IMR-90 (cell line): ENCODE measurements at regions not wholly inside any gene's neighbourhood (a gene's known extent, or its start where the extent isn't known, plus 50 kb on each side); places are given as distances from the start of the nearest gene placed in this dataset.

Experiments
- ATAC-seq: fragments of 200-7000 bp; cut with Tn5 transposase; 2 replicates; pipeline ENCODE4 v1.9.1; 2020; ENCODE audit warnings: low read depth, mild to moderate bottlenecking, moderate library complexity
- BruUV-seq: library from RNA; stranded (reverse); fragments of 400-500 nt; replicated peaks from 2 replicates; lab custom pipeline; 2021; lab: Mats Ljungman, UMichigan
- CTCF ChIA-PET: fragments of 300-600 bp; formaldehyde crosslinking; extraction: SDS; loops from one replicate; lab custom pipeline; 2021; ENCODE audit warnings: antibody characterized with exemption; lab: Yijun Ruan, JAX
- POLR2A ChIA-PET: fragments of 300-600 bp; sonication (Branson Sonifier 250); formaldehyde crosslinking; loops from one replicate; lab custom pipeline; 2022; ENCODE audit warnings: antibody characterized with exemption; ENCODE audit not compliant: unreplicated experiment; lab: Charles Lee
- DNase-seq: peaks from one replicate; pipeline ENCODE4 v3.0.0; 2013
- H2AFZ ChIP-seq: replicated peaks from 2 replicates; pipeline ENCODE3; 2013; ENCODE audit warnings: low read length, mild to moderate bottlenecking; ENCODE audit not compliant: poor library complexity
- H2AK5ac ChIP-seq: 2 replicates; pipeline ENCODE4 v1.6.1; 2013; ENCODE audit warnings: low read depth, low read length, inconsistent platforms
- H2AK9ac ChIP-seq: replicated peaks from 2 replicates; pipeline ENCODE3; 2013; ENCODE audit warnings: mild to moderate bottlenecking, low read depth, low read length, moderate library complexity; ENCODE audit not compliant: poor library complexity
- H2BK120ac ChIP-seq: 2 replicates; pipeline ENCODE4 v1.6.1; 2013; ENCODE audit warnings: low read depth, low read length, inconsistent platforms
- H2BK15ac ChIP-seq: 3 replicates; pipeline ENCODE4 v1.6.1; 2013; ENCODE audit warnings: low read depth, low read length, inconsistent platforms
- H2BK20ac ChIP-seq: 2 replicates; pipeline ENCODE4 v1.6.1; 2013; ENCODE audit warnings: low read depth, mild to moderate bottlenecking, inconsistent platforms, low read length, moderate library complexity
- H2BK5ac ChIP-seq: 2 replicates; pipeline ENCODE4 v1.6.1; 2013; ENCODE audit warnings: mild to moderate bottlenecking, low read depth, low read length, inconsistent platforms; ENCODE audit not compliant: poor library complexity, severe bottlenecking
- H3K14ac ChIP-seq: replicated peaks from 2 replicates; pipeline ENCODE4 v1.6.1; 2013; ENCODE audit warnings: low read depth, low read length, inconsistent platforms
- H3K18ac ChIP-seq: 2 replicates; pipeline ENCODE4 v1.6.1; 2013; ENCODE audit warnings: low read depth, low read length, control low read depth
- H3K23ac ChIP-seq: 2 replicates; pipeline ENCODE4 v1.6.1; 2013; ENCODE audit warnings: low read depth, low read length, inconsistent platforms
- H3K27ac ChIP-seq: 2 replicates; pipeline ENCODE4 v1.5.1; 2013; ENCODE audit warnings: mild to moderate bottlenecking, control low read depth, low read length; ENCODE audit not compliant: insufficient read depth
- H3K27me3 ChIP-seq: 2 replicates; pipeline ENCODE4 v1.6.1; 2013; ENCODE audit warnings: low read length; ENCODE audit not compliant: control insufficient read depth, insufficient read depth
- H3K36me3 ChIP-seq: 2 replicates; pipeline ENCODE4 v1.6.1; 2013; ENCODE audit warnings: low read length, mixed read lengths; ENCODE audit not compliant: control insufficient read depth, insufficient read depth
- H3K4ac ChIP-seq: 2 replicates; pipeline ENCODE4 v1.6.1; 2013; ENCODE audit warnings: low read depth, low read length, inconsistent platforms
- H3K4me1 ChIP-seq: 2 replicates; pipeline ENCODE4 v1.6.1; 2013; ENCODE audit warnings: low read length, mixed read lengths; ENCODE audit not compliant: control insufficient read depth, insufficient read depth
- H3K4me2 ChIP-seq: 2 replicates; pipeline ENCODE4 v1.6.1; 2013; ENCODE audit warnings: low read depth, mild to moderate bottlenecking, control low read depth, low read length, moderate library complexity
- H3K4me3 ChIP-seq: 2 replicates; pipeline ENCODE4 v1.5.1; 2013; ENCODE audit warnings: low read depth, mild to moderate bottlenecking, control low read depth, low read length, moderate library complexity; ENCODE audit not compliant: insufficient read depth
- H3K56ac ChIP-seq: 2 replicates; pipeline ENCODE4 v1.6.1; 2013; ENCODE audit warnings: low read length, inconsistent platforms; ENCODE audit not compliant: insufficient read depth; ENCODE audit errors: extremely low read depth
- H3K79me1 ChIP-seq, 2 experiments: 2 replicates each; pipeline ENCODE4 v1.6.1; 2013; ENCODE audit warnings: low read length in 2 of 2, inconsistent platforms in 1 of 2, low read depth in 1 of 2
- H3K9ac ChIP-seq: 2 replicates; pipeline ENCODE4 v1.6.1; 2013; ENCODE audit warnings: low read depth, low read length, control low read depth
- H3K9me1 ChIP-seq: 2 replicates; pipeline ENCODE4 v1.6.1; 2013; ENCODE audit warnings: low read length, inconsistent platforms; ENCODE audit not compliant: insufficient read depth
- H3K9me3 ChIP-seq: 2 replicates; pipeline ENCODE4 v1.6.1; 2013; ENCODE audit warnings: low read length; ENCODE audit not compliant: control insufficient read depth, insufficient read depth
- H4K20me1 ChIP-seq: 2 replicates; pipeline ENCODE4 v1.6.1; 2013; ENCODE audit warnings: low read length, inconsistent platforms; ENCODE audit not compliant: insufficient read depth
- H4K5ac ChIP-seq: 2 replicates; pipeline ENCODE4 v1.6.1; 2013; ENCODE audit warnings: mild to moderate bottlenecking, low read depth, low read length, control low read depth
- H4K8ac ChIP-seq, 2 experiments: 2 replicates each; pipeline ENCODE4 v1.6.1; 2013; ENCODE audit warnings: low read depth in 2 of 2, low read length in 2 of 2, control low read depth in 1 of 2, inconsistent platforms in 1 of 2
- H4K91ac ChIP-seq: 2 replicates; pipeline ENCODE4 v1.6.1; 2013; ENCODE audit warnings: low read depth, low read length, inconsistent platforms; ENCODE audit not compliant: insufficient read depth
- BHLHE40 ChIP-seq: fragments of 150-350 bp; IDR thresholded peaks from 2 replicates; pipeline ENCODE4 v1.6.1; 2016; ENCODE audit warnings: mild to moderate bottlenecking, low read depth, low read length
- CHD1 ChIP-seq: IDR thresholded peaks from 2 replicates; pipeline ENCODE4 v1.6.1; 2012; ENCODE audit warnings: low read depth, low read length, improper control_type of control experiment
- CTCF ChIP-seq: conservative IDR thresholded peaks from 2 replicates; pipeline ENCODE4 v1.5.1; 2012; ENCODE audit warnings: mild to moderate bottlenecking, low read depth, low read length, improper control_type of control experiment
- MAFK ChIP-seq: IDR thresholded peaks from 2 replicates; pipeline ENCODE4 v1.6.1; 2012; ENCODE audit warnings: low read depth, low read length, improper control_type of control experiment
- RAD21 ChIP-seq: IDR thresholded peaks from 2 replicates; pipeline ENCODE4 v1.6.1; 2012; ENCODE audit warnings: low read length, improper control_type of control experiment
- SMC3 ChIP-seq: fragments of 150-350 bp; IDR thresholded peaks from 2 replicates; pipeline ENCODE4 v1.6.1; 2016; ENCODE audit warnings: low read depth, mild to moderate bottlenecking, antibody characterized with exemption, low read length, moderate library complexity
- USF2 ChIP-seq: fragments of 150-350 bp; IDR thresholded peaks from 2 replicates; pipeline ENCODE4 v1.6.1; 2017; ENCODE audit warnings: mild to moderate bottlenecking, antibody characterized with exemption, low read length, low read depth
- WGBS, 2 experiments: methylation state at CpG; one replicate each; pipeline versions ENCODE4 v1.1.5 to v1.1.7; 2013; ENCODE audit warnings: missing lambda C conversion rate in 2 of 2; ENCODE audit not compliant: insufficient read length in 1 of 2; ENCODE audit errors: extremely low coverage in 2 of 2; 5-methylcytosine and 5-hydroxymethylcytosine counted together
- dilution Hi-C: fragments of 300-500 bp; cut with HindIII; formaldehyde crosslinking; loops from one replicate; pipeline ENCODE4 v1.14.3; 2018; ENCODE audit warnings: low sequenced_read_pairs; ENCODE audit not compliant: unreplicated experiment
- in situ Hi-C: fragments of 300-500 bp; cut with MboI; formaldehyde crosslinking; loops from 3 replicates; pipeline ENCODE4 v1.14.3; 2019; ENCODE audit warnings: low sequenced_read_pairs, inconsistent platforms, mixed read lengths
- intact Hi-C: fragments of 100-400 bp; cut with micrococcal nuclease; formaldehyde crosslinking; loops from 2 replicates; pipeline ENCODE4 v1.10.0; 2022
- TF ChIP-seq, protein P1 (sequence below): fragments of 150-350 bp; IDR thresholded peaks from 2 replicates; pipeline ENCODE4 v1.6.1; 2016; ENCODE audit warnings: low read depth, mild to moderate bottlenecking, low read length, moderate library complexity, borderline replicate concordance

GRCh38 chr5:38656568-38656967 lies 100.1 kb upstream of the LIFR start:
- no peak overlapping the region for H3K18ac ChIP-seq
- no peak overlapping the region for H3K4me2 ChIP-seq
- no peak overlapping the region for H4K91ac ChIP-seq
- dilution Hi-C loops: no loop called here
- peaks cover 9% of the 10 kb centered on the region for H3K27me3 ChIP-seq
- no peaks in the 10 kb centered on the region for H3K9me1 ChIP-seq
- H4K20me1 ChIP-seq: no peaks in the 10 kb centered on the region
- no peak overlapping the region for H3K4me3 ChIP-seq
- no peak overlapping the region for H3K27ac ChIP-seq
- H2BK20ac ChIP-seq: no peak overlapping the region
- DNase-seq (no peak), ATAC-seq (no peak)
- no peak overlapping the region for H3K56ac ChIP-seq
- no TSS peak for BruUV-seq
- no peak overlapping the region for H2BK15ac ChIP-seq
- intact Hi-C loops: no loop called here
- no peak overlapping the region for H4K5ac ChIP-seq
- H3K9me3 ChIP-seq: no peaks in the 10 kb centered on the region
- no peak overlapping the region for H3K9ac ChIP-seq
- H2AFZ ChIP-seq: no peak overlapping the region
- no peaks in the 10 kb centered on the region; the same call in 1 of the 2 replicates for H3K4me1 ChIP-seq
- no CpG with 5 or more reads among the region's 2 CpGs for WGBS, 2 experiments
- no peaks in the 10 kb centered on the region for H3K79me1 ChIP-seq
- no peak overlapping the region for H2AK5ac ChIP-seq
- H3K4ac ChIP-seq: no peak overlapping the region
- no peaks in the 10 kb centered on the region for H3K36me3 ChIP-seq
- CTCF ChIA-PET: interaction anchor here (0.9 to 1.3 kb wide), 2 partner anchors 11 to 215 kb away, joined by 3 read pairs; no protein-coding TSS in a partner anchor
- TF ChIP-seq RAD21 (no peak), USF2 (no peak), SMC3 (no peak), CHD1 (no peak), BHLHE40 (no peak), CTCF (no peak), MAFK (no peak)
- TF ChIP-seq, protein P1, sequence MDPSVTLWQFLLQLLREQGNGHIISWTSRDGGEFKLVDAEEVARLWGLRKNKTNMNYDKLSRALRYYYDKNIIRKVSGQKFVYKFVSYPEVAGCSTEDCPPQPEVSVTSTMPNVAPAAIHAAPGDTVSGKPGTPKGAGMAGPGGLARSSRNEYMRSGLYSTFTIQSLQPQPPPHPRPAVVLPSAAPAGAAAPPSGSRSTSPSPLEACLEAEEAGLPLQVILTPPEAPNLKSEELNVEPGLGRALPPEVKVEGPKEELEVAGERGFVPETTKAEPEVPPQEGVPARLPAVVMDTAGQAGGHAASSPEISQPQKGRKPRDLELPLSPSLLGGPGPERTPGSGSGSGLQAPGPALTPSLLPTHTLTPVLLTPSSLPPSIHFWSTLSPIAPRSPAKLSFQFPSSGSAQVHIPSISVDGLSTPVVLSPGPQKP: no peak
- POLR2A ChIA-PET: no interaction called here
- in situ Hi-C loops: no loop called here
- no peak overlapping the region for H2BK5ac ChIP-seq
- H4K8ac ChIP-seq: no peak overlapping the region
- no peak overlapping the region for H3K23ac ChIP-seq
- no peak overlapping the region for H2BK120ac ChIP-seq
- no peak overlapping the region for H2AK9ac ChIP-seq
- no peak overlapping the region for H3K14ac ChIP-seq
